Right renal pelvis (tissue), 4 donors: ENCODE measurements at regions not wholly inside any gene's neighbourhood (a gene's known extent, or its start where the extent isn't known, plus 50 kb on each side); places are given as distances from the start of the nearest gene placed in this dataset.

Experiments
- DNase-seq, 4 donors: peaks; one replicate each; pipeline ENCODE4 v3.0.0-alpha.2; 2013; ENCODE audit warnings: low read depth in 4 of 4, low spot score in 3 of 4, missing footprints in 1 of 4

DNA sequence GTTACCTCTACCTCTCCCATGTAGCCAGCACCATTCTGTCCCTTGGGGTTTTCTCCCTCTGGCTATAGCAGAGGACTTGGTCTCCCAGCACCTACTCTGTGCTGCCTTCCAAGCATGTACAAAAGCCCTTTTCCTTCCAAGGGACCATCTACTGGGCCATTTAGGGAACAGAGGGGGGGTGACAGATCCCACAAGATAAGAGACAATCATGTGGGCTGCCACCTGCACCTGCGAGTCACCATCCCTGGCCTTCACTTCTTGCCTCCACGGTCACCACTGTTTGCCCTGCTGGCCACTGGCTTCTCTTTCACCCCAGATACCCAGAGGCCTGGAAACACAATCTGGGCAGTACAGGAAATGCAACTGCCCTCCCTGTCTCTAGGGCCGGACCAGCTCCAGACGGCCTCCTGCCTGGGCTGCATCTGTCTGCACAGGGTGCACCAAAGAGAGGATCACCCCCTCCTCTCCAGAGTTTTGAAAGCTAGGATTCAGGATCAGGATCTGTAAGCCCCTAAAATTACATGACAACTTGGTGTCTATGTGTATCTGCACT, 160.8 kb upstream of the NECTIN1 start:
- no peak for DNase-seq

DNA sequence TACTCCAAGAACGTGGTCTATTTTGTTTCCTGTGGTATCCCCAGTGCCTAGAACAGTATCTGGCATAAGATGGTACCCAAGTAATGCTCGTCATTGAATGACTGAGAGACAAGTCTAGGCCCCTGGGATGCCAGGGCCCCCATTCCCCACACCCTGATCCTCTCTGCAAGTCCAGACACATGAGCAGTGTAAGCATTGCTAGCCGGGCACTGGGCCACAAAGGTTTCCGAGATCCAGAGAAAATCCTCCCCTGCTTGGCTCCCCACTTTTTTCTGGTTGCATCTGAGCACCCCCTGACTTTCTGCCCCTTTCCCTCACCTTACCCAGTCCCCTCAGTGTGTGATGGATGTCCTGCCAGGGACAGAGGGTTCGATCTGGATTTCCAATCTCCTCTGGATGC, 160.1 kb upstream of the NECTIN1 start:
- DNase-seq, result no peak

DNA sequence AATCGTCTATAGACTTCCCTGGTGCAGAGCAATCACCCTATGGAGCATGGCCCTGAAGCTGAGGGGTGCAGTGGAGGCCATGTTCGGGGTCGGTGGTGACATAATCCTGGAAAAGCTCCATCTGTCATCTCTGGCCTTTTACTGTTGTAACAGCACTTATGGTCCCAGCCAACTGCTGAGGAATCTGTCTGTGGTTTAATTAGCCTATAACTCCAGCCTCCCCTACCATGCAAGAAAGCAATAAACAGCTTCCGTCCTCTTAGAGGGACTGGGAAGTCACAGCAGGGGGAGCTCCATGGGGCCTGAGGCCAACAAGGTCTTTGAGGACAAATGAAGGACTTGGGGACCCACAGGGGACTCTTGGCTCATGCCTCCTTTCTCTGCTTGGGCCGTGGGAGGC, 159.1 kb upstream of the NECTIN1 start:
- DNase-seq, result peak in 3 of 4 donors; percentile 23 to 56 (median 39)

DNA sequence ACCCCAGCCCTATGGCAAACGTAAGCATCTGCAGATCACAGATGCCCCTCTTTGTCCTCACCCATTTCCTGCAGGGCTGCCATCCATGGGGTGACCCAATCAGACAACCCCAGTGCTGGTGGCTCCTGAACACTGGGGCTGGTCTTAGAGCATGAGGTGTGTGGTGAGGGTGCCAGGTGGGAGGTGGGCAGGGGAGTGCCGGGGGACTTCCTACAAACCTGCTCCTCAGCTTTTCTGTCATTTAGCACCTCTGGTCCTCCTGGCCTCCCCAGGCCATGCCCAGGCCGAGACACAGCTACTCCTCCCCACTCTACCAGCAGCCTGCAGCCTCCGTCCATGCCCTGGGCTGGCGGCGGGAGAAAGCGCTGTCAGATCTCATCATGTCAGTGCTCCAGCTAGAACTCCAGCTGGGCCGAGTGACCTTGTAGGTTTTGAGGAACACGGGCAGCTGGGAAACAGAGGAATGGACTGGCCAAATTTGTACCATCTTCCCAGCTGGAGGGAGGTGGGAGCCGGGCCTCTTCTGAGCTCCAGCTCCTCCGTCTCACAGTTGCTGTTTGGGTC, 157.7 kb upstream of the NECTIN1 start:
- DNase-seq, result no peak

DNA sequence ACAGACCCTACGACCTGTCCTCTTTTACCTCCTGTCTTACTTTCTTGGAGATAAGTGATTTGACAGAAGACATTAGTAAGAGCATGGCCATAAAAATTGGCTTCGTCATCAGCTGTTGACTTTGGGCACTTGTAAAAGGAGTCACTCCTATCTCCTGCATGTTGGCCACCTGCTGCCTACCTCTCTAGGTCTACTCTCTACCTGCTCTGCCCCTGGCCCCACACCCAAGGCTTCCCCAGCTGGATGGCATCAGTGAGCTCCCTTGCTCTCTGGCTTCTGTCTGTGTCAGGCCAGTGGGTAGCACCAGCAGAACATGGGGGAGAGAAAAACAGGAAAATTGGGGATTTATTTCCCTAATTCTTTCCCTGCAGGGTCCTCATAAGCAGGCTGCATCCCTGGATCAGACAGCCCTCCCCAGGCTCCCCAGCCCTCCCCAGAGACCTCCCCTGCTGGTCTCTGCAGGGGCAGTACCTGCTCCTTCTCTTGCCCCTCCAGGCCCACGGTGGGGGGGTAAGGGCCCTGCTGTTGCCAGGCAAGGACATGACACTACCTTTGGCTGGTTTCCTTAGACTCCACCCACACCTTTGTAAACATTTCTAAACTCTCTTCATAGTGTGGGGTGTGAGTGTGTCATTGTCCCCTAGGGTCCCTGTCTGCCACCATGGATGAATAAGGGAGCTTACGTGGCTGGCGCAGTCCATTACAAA, 157.0 kb upstream of the NECTIN1 start:
- DNase-seq, result no peak

DNA sequence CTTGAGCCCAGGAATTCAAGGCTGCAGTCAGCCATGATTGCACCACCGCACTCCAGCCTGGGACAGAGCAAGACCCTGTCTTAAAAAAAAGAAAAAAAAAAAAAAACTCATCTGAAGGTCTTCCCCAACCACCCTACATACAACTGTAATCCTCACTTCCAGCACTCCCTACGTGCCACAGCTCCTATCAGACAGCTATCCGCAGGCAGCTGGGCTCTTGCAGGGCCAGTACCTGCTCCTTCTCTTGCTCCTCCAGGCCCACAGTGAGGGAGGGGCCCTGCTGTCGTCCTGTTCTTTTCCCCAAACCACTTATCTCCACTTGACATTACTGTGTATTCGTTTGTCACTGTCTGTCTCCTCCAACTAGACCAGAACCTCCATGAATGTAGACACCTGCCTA, 156.1 kb upstream of the NECTIN1 start:
- DNase-seq, result no peak

DNA sequence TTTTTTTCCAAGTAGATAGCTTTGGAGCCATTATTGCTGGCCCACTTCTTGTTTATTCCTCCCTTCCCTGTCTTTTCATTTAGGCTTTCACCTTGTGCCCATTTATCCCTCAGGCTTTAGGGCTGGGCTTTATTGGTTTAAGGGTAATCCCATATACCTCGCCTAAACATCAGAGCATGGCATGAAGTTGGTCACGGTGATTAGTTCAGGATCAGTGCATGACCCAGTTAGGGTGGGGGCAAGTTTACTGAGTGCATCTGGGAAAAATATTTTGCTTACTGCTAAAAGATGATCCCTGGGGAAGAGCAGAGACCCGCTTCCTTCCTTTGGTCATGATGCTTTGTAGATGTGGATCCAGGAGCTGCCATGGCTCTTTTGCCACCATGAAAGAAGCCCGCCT, 153.3 kb upstream of the NECTIN1 start:
- DNase-seq, result no peak

DNA sequence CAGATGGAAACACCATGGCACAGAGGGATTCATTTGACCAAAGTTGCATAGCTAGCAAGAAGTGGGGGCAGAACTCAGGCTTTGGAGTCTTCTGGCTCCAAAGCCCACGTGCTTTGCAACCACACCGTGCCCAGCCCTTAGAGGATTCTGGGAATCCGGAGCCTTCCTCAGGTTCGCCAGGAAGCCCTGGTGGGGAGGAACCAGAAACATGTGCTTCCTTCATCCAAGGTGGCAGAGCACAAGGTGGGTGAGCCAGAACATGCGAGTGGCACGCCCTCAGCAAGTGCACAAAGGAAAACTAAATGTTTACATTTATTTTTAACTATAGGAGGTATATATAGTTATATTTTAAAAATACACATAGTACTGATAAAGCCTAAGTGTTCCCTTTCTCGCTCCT, 151.9 kb upstream of the NECTIN1 start:
- no peak for DNase-seq

DNA sequence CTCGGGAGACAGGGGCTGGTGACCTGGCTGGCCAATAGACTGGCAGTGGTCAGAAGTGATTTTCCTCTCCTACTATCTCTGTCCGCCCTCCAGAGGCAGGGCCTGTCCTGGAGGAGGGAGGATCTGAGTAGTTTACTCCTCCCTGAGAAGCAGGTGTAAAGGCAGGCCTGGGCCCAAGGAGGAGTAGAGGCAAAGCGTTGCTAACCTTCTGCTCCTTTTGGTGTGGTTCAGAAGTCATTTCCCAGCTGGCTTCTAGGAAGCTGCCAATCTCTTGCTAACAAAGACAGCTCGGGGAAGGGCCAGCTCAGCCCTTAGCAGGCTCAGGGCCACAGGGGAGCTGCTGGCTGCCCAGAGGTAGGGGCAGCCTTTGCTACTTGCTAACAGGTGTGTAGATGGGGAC, 151.1 kb upstream of the NECTIN1 start:
- DNase-seq, result no peak

DNA sequence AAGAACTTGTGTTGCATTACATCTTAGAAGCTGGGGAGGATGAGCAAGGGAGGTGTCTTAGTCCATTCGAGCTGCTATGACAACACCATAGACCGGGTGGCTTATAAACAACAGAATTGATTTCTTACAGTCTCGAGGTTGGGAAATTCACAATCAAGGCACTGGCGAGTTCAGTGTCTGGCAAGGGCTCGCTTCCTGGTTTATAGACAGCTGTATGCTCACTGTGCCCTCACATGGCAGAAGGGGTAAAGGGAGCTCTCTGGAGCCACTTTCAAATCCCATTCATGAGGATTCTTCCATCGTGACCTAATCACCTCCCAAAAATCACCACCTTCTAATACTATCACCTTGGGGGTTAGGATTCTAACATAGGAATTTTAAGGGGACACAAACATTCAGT, 150.0 kb upstream of the NECTIN1 start:
- DNase-seq, result no peak

DNA sequence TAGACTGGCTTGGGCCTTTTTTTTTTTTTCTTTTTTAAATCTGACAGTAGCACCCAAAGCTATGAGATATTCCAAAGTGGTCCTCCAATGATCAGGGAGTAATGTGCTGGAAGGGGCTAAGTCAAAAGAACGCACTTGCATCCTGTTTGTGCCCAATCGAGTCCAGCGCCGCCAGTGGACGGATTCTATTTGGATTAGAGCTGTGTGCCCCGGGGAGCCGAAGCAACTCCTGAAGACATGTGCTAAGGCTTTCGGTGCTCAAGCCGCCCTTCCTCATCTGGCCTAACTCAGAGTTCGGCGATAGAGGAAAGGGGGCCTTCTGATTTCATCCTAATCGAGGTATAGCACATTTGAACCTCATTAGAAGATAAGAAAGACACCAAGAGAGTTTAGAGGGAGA, 147.8 kb upstream of the NECTIN1 start:
- no peak for DNase-seq

DNA sequence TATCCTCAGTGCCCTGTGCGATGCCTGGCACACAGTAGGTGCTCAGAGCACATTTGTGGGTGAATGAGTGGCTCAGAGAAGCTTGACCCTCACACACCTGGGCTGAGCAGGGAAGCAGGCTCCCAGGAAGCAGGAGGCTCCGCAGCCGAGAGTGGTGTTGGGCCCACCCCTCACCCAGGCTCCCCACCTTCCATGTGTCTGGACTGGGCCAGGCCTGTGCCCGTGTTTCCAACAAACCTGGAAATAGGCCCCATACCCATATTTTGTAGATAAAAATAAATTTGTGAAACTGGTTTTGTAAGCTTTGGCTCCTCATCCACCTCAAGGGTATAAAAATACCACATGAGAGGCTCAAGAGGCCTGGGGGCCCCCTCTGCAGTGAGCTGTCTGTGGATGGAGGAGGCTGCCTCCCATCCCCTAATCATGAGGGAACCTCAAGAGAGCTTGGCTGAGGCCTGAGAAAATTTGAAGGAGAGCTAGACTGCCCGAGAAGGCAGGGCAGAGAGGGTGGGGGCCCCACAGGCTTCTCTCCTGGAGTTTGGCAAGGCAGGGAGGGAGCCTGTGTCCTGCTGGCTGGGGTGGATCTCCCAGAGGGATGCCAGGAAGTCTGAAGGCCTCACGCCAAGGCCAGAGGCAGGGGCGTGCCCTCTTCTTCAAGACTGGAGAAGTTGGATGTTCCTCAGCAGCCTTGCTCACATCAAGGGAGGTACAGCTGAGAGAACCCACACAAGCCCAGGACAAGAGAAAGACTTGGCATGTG, 147.0 kb upstream of the NECTIN1 start:
- DNase-seq, result no peak

DNA sequence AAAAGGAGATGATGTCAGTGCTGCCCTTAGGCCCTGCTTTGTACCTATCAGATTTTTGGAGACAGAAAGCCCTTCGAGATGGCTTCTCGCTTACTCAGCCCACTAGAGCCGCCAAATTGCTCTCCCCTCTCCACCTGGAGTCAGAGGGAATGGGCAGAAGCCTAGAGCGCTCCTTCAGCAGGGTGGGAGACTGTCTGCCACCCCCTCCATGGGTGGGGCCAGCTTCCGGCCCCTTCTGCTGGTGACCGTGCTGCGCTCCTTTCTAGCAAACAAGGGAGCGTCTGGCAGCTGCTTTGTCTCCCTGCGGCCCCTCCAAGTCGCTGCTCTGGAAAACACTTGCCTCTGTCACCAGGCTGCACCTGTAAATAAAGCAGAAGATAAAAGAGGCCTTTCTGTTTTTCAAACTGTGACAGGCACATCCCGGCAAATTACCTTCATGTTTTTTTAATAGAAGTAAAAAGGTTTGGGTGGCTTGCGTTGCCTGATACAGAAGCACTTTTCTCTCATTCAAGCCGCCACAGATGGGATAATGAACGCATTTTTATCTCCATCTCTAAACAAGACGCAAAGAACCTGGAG, 145.7 kb upstream of the NECTIN1 start:
- no peak for DNase-seq

DNA sequence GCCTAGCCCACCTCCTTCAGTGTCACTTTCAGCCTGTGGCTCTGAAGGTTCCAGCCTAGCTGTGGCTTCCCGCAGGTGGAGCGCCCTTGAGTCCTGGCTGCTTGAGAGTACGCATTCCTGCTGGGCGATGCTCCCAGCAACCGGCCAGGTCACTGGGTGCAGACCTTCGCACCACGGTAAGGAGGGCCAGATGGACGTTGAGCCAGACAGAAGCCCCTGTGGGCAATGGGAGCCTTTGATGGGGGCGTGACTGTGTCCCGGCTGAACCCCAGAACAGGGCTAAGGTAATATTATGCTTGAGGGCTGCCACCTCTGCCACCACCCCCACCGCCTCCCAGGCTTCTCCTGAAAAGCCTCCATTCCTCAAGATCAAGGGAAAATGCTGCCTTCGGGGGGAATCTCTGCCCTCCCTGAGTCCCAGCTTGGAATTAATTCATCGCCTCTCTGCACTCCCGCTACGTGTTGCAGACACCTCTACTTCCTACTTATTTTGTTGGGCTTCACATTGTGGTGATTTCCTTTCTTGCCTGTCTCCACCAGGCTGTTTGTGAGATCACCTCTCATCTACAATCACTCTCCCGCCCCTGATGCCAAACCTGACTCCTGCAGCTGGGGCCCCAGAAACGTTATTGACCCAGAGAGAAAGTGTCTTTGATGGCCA, 144.9 kb upstream of the NECTIN1 start:
- DNase-seq, result no peak

DNA sequence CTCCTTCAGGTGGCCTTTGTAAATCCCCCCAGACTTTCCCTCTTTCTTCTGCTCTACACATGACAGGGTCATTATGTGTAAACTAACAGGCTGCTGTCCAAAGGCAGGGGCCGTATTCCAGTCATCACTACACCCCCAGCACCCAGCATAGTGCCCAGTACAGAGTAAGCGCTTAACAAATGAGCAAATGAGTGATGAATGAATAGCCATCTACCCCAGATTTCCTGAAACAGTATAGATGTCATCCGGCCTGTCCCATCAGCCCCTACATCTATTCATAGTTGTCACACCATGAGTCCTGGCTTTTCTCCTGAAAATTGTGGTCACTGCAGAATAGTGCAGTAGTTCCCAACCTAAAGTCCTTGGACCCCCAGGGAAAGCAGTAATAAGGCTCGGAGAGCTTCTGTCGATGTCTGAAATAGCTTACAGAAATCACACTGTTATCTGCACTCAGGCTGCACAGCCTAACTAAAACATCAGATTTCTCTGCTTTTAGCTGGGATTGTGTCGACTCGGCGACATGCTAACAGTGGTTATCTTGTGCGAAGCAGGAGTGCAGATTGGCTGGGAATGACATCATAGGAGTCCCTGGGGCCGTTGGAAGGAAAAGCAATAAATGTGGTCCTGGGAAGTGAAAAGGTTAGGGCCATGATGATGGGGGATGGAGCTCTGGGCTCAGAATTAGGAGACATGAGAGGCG, 143.8 kb upstream of the NECTIN1 start:
- no peak for DNase-seq

DNA sequence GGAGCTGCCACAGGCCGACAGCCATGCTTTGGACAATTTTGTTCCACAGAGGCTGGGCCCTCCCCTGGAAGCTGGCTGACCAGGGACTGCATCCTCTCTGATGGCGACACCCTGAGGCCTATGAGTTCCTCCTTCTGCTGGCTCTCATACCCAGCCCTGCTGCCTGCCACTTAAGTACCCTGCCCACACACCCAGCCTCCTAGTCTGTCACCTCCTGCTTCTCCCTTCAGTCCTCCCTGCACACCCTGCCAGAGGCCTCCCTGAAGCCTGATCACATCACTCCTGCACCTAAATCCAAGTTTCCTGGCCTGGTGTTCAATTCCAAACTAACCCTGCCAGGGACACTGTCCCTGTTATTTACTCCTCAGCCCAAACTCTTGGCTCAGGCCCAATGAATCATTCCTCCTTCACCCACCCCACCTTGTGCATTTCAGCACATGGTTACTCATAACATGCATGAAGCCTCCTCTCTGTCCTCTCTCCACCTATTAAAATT, 136.7 kb upstream of the NECTIN1 start:
- DNase-seq, result no peak

DNA sequence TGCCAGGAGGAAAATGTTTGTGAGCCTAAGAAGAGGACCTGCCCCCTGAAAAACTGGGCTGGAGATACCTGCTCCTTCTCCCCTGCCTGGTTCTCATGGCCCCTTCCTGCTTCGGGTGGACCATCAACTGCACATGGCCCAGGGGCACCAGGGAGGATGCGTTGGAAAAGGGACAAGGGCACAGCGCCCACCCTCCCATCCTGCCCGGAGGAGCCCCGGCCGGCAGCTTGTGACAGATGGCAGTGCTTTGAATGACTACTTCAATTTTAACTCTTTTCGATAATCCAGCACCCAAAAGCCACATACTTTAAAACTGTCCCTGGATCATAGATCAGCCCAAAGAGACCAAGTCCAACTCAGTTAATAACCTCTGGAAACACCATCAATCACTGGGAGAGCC, 135.8 kb upstream of the NECTIN1 start:
- DNase-seq, result no peak

DNA sequence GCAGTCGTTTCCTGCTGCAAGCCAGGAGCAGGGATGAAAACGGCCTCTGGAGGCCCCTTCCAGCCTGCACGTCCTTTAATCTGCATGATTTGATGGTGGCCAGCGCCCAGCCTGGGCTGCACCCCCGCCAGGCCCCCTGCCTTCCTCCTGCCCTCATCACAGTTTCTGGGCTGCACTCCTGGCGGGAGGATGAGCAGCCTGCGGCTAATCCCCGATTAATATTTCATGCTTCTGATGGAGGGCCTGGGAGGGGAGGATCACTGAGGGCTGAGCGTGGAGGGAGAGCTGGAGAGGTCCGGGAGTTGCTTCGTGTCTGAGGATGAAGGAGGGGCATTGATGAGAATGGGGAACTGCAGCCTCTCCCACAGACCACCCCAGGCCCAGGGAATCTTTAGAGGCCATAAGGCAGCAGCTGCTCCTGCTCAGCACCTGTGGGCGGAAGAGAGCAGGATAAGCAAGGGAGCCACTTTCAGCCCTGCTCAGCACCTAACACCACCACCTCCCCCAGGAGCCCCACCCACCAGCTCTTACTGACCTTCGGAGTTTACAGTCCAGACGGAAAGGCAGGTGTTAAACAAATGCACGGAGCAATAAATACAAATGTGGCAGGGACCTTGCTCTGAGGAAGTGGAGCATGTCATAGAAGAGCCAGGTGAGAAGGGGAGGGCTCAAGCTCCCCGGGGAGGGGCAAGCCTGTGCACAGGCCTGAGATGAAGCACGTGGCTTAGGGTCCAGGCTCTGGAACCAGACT, 135.0 kb upstream of the NECTIN1 start:
- DNase-seq, result peak in 2 of 4 donors; percentile 28 to 39

DNA sequence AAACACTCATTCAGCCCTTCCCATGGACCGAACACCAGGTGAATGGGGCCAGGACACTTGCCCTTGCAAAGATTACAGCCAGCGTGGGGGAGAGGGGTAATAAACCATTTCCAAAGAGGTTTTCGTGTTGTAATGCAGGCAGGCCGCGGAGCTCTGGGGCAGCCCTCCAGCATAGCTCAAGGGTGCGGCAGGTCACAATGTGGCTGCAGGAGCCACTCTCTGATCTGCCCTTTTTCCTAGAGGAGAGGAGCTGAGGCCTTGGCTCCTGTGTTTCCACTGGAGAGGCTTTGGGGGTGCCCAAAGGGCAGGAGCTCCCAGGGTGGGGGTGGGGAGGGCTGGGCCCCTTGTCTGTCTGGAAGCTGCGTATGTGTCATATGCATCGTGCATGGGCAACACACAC, 134.2 kb upstream of the NECTIN1 start:
- DNase-seq, result no peak
